HFFc6 (cell line): ENCODE measurements at regions not wholly inside any gene's neighbourhood (a gene's known extent, or its start where the extent isn't known, plus 50 kb on each side); places are given as distances from the start of the nearest gene placed in this dataset.
"Not testable (repeated sequence)": the region's sequence is repeated elsewhere in the genome, so short reads cannot be mapped to it uniquely, and the experiment has no call there.

Experiments used
- DNase-seq: peaks from one replicate; pipeline ENCODE4 v3.0.0-alpha.2; 2018
- H3K27ac Mint-ChIP-seq: 2 replicates; pipeline ENCODE4 v1.8.0; 2020; ENCODE audit warnings: mild to moderate bottlenecking, mixed read lengths
- H3K27me3 Mint-ChIP-seq: 2 replicates; pipeline ENCODE4 v1.8.0; 2021; ENCODE audit warnings: mild to moderate bottlenecking, moderate library complexity, mixed read lengths; ENCODE audit not compliant: insufficient read depth
- H3K36me3 Mint-ChIP-seq: 2 replicates; pipeline ENCODE4 v1.8.0; 2021; ENCODE audit warnings: low read depth, mixed read lengths
- H3K4me1 Mint-ChIP-seq: 2 replicates; pipeline ENCODE4 v1.8.0; 2020; ENCODE audit warnings: low read depth, mixed read lengths
- H3K4me3 Mint-ChIP-seq: 2 replicates; pipeline ENCODE4 v1.8.0; 2020; ENCODE audit warnings: mild to moderate bottlenecking, moderate library complexity, mixed read lengths
- H3K9me3 Mint-ChIP-seq: 2 replicates; pipeline ENCODE4 v1.8.0; 2020; ENCODE audit warnings: mild to moderate bottlenecking, mixed read lengths
- TF ChIP-seq, protein P1 (sequence below): fragments of 200-600 bp; sonication (generic); IDR thresholded peaks from 2 replicates; pipeline ENCODE4 v1.5.0; 2021; ENCODE audit warnings: antibody characterized with exemption, mild to moderate bottlenecking

DNA sequence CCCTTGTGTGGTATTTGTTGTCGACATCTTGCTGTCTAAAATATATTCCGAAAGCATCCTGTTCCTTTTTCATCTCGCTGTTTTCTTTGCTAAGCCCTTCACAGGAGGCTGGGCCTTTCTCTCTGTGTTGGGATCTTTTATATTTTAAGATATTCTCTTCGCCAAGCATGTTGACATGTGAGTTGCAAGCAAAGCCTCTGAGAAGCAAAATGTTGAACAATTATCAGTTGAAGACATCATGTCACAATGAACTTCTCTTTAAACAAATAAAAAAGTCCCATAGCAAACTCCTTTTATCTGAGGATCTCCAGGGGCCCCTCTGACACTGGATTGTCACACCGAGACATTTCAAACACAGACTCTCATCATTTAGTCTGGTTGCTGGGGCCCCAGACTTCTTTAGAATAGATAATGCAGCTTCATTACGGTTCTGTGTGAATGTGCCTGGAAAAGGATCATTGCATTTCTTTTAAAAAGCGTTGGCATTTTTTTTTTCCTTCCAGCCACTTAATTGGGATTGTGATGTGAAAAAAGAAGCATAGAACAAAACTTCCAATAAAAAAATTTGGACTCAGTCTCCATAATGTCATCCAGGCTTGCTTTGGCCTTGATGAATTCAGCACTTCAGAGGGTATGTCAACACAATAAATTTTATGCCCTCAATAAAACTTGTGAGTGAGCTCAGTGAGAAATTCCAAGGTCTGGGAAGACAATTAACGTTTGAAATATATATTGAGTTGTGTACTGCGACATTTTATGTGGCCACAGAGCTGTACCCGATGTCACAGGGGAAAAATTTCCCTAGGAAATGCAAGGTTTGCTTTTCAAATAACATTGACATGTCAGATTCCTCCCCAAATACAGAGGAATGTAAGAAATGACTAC, 496.8 kb downstream of the XYLT1 start:
- no peaks in the 10 kb centered on the region for H3K4me1 Mint-ChIP-seq
- no peaks in the 10 kb centered on the region for H3K27me3 Mint-ChIP-seq
- TF ChIP-seq, protein P1, sequence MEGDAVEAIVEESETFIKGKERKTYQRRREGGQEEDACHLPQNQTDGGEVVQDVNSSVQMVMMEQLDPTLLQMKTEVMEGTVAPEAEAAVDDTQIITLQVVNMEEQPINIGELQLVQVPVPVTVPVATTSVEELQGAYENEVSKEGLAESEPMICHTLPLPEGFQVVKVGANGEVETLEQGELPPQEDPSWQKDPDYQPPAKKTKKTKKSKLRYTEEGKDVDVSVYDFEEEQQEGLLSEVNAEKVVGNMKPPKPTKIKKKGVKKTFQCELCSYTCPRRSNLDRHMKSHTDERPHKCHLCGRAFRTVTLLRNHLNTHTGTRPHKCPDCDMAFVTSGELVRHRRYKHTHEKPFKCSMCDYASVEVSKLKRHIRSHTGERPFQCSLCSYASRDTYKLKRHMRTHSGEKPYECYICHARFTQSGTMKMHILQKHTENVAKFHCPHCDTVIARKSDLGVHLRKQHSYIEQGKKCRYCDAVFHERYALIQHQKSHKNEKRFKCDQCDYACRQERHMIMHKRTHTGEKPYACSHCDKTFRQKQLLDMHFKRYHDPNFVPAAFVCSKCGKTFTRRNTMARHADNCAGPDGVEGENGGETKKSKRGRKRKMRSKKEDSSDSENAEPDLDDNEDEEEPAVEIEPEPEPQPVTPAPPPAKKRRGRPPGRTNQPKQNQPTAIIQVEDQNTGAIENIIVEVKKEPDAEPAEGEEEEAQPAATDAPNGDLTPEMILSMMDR = no peak

GRCh38 chr16:16982614-16983013, 488.1 kb downstream of the XYLT1 start:
- TF ChIP-seq, protein P1 = no peak
- Mint-ChIP-seq H3K9me3 (peaks cover 36% of the 10 kb centered on the region), H3K27me3 (peaks cover 2% of the 10 kb centered on the region), H3K4me1 (no peaks in the 10 kb centered on the region), H3K4me3 (no peak overlapping the region), H3K27ac (no peak overlapping the region), H3K36me3 (no peaks in the 10 kb centered on the region)
- DNase-seq = no peak

More for the DNA sequence above, 496.8 kb downstream of the XYLT1 start:
- Mint-ChIP-seq H3K36me3 (no peaks in the 10 kb centered on the region), H3K27ac (no peak overlapping the region), H3K4me3 (no peak overlapping the region), H3K9me3 (peaks cover 43% of the 10 kb centered on the region)
- DNase-seq = no peak

- Mint-ChIP-seq H3K4me1 (no peaks in the 10 kb centered on the region), H3K9me3 (peaks cover 31% of the 10 kb centered on the region), H3K27me3 (peaks cover 2% of the 10 kb centered on the region), H3K36me3 (no peaks in the 10 kb centered on the region), H3K27ac (no peak overlapping the region), H3K4me3 (no peak overlapping the region)
- no peak for DNase-seq
- TF ChIP-seq, protein P1 = no peak
These were observed 487.2 kb downstream of the XYLT1 start for GRCh38 chr16:16983582-16983981.

DNA sequence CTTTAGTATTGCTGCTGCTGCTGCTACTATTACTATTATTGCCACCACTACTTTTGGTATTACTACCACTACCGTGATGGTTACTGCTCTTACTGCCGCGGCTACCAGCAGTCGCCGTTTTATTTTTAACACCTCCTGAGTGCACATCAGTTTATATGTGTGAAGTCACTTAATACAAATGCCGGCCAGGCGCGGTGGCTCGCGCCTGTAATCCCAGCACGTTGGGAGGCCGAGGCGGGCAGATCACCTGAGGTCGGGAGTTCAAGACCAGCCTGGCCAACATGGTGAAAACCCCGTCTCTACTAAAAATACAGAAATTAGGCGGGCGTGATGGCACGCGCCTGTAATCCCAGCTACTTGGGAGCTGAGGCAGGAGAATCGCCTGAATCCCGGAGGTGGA, 486.7 kb downstream of the XYLT1 start:
- not testable (repeated sequence) for H3K4me3 Mint-ChIP-seq, H3K27ac Mint-ChIP-seq, H3K36me3 Mint-ChIP-seq, DNase-seq, H3K27me3 Mint-ChIP-seq, H3K4me1 Mint-ChIP-seq
- H3K9me3 Mint-ChIP-seq = peaks cover 32% of the 10 kb centered on the region

- TF ChIP-seq, protein P1 = no peak
- Mint-ChIP-seq H3K9me3 (peaks cover 35% of the 10 kb centered on the region), H3K27ac (no peak overlapping the region), H3K4me3 (no peak overlapping the region), H3K27me3 (peaks cover 2% of the 10 kb centered on the region), H3K4me1 (no peaks in the 10 kb centered on the region), H3K36me3 (no peaks in the 10 kb centered on the region)
- DNase-seq = no peak
These were observed 485.1 kb downstream of the XYLT1 start for GRCh38 chr16:16985707-16986106.

DNA sequence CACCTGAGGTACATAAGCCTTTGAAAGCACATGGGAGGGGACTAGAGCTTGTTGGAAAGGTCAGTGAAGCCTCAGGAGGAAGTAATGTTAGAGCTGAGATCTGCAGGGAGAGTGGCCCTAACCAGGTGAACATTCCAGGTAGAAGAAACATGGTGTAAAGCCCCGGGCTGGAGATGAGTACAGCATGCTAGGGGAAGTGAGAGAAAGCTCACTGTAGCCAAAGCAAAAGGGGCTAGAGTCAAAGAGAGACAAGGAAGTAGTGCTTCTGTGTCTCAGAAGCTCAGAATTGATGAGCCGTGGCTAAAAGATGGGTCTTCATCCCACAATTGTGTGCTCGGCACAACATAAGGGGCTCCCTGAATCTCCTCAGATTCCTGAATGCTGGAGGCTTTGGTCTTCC, 481.8 kb downstream of the XYLT1 start:
- H3K4me3 Mint-ChIP-seq = no peak overlapping the region
- TF ChIP-seq, protein P1 = no peak
- no peaks in the 10 kb centered on the region; the same call in none of the 2 replicates for H3K27me3 Mint-ChIP-seq
- no peaks in the 10 kb centered on the region for H3K36me3 Mint-ChIP-seq
- H3K4me1 Mint-ChIP-seq = no peaks in the 10 kb centered on the region
- H3K9me3 Mint-ChIP-seq = peaks cover 37% of the 10 kb centered on the region
- H3K27ac Mint-ChIP-seq = no peak overlapping the region
- no peak for DNase-seq
